Fibroblast of skin of scalp (primary cell): ENCODE measurements at regions not wholly inside any gene's neighbourhood (a gene's known extent, or its start where the extent isn't known, plus 50 kb on each side); places are given as distances from the start of the nearest gene placed in this dataset.

Experiments used
- DNase-seq: peaks from one replicate; pipeline ENCODE4 v3.0.0-alpha.2; 2013

DNA sequence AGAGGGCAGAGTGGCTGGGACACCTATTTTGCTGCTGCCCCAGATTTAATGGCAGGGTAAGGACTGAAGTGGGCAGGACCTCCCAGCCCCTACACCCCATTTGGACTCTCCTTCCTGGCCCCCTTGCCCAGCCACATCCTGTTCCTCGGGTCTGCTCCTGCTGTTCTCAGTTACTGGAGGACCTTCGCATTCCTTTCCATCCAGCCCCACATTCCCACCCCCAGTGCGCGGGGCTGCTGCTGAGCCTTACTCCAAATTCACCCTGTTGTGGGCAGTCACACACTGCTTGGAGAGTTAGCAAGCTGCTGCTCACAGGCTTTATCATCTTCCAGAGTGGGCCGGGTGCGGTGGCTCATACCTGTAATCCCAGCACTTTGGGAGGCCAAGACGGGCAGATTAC is 75.2 kb upstream of the SLC14A2 start:
- peak; percentile 42 for DNase-seq

DNA sequence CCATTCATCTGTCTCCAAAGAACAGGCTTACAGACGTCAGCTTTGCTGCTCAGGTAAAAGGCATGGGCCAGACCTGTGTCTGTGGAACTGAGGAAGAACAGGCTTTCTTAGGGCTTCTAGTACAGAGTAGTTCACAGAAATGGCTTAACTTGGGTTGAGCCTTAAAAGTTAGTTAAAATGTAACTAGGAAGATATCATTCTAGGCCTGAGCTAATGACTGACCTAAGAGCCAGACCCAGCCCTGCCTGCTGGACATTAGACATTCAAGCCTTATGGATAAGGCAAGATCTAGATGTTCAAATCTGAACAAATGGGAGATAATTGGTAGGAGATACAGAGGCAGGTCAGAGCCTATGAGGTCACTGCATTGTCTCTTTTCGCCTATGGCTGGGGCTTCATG is 73.9 kb upstream of the SLC14A2 start:
- DNase-seq: no peak

DNA sequence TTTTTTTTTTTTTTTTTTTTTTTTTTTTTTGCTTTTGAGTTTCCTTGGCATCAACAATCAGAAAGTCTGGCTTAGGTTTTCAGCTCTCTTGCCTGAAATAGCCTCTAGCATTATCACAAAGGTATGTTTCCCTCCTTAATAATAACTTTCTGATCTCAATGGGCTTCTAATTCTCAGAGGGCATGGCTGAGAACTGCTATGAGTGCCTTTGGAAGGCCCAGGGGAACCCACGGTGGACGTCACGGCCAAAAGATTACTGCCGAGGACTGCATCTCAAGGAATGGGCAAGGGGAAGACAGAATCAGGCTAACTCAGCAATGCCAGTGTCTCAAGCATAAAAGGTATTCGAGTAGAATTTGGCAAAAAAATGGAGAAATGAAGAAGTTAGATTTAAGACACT is 73.2 kb upstream of the SLC14A2 start:
- no peak for DNase-seq

DNA sequence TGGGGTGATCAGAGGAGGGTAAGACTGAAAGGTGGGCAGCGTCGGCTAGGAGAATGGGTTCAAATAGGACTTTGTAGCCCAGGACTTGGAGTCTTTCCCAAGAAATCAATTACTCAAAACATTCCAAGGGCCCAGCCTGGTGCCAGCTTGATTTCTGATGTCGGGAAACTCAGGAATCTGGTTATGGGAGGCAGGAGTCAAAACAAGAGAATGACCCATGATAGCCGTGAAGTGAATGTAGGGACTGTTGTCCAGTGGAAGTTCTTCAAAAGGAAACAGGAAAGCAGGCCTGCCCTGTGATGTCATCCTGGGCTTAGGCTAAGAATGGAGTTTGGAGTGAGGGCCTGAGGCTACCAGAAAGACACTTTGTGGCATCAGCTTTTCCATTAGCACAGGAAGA is 67.4 kb upstream of the SLC14A2 start:
- DNase-seq: no peak

DNA sequence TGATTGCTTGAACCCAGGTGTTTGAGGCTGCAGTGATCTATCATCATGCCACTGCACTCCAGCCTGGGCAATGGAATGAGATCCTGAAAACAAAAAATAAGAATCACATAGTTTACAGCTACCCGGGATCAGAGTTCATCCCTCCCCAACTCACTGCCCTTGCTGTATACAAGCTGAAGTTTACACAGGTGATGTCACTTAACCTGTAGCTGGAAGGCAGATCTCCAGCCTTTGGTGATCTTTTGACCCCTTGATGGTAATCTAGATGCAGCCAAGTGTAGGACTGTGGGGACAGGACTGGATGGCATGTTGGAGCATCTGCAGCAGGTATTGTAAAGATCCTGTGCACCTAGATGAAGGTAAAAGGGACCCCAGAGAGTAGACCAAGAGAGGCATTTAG is 66.7 kb upstream of the SLC14A2 start:
- DNase-seq: no peak

DNA sequence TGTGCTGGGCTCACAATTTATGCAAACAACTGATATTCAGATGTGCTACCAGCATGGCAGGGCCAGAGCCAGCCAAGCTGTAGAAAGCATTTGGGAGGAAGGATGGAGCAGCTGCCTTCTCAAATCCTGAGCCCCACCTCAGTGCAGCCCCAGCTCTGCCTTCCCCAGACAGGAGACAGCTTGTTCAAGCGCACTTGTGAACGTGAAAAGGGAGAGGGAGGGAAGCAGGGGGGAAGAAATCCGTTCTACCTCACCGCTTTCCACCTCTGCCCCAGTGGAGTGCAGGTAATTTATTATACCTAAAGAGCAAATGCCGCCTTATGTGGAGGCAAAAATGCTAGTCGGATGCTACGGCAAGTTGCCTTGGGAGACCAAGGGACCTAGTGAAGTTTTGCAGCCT is 66.0 kb upstream of the SLC14A2 start:
- no peak for DNase-seq

DNA sequence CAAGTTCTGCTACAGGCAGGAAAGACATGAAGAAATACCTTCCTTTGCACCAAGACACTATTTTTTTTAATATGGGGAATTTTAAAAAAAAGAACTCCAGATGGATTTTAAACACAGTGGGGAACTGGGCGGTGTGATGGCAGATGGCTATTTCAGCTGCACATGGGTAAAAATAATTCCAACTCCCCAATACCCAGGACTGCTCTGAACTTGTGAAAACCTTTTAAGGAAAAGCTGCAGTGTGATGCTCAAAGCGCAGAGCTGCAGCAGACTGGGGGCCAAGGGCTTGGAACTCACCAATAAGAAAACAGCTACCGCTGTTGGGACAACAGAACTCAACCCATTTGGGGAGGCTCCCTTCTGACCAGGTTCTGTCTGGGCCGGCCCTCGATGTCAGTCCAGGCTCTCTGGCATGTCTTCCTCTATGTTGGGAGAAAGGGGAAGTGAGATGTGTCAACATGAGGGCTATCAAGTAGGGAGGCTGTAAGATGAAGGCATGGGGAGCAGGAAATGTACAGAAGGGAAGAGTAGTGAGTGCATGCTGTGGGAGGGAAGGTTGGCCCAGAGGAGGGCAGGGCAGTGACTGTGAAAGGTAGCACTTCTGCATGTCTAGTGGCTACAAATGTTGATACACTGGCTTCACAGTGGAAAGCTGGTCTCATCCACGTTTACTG is 64.0 kb upstream of the SLC14A2 start:
- no peak for DNase-seq

DNA sequence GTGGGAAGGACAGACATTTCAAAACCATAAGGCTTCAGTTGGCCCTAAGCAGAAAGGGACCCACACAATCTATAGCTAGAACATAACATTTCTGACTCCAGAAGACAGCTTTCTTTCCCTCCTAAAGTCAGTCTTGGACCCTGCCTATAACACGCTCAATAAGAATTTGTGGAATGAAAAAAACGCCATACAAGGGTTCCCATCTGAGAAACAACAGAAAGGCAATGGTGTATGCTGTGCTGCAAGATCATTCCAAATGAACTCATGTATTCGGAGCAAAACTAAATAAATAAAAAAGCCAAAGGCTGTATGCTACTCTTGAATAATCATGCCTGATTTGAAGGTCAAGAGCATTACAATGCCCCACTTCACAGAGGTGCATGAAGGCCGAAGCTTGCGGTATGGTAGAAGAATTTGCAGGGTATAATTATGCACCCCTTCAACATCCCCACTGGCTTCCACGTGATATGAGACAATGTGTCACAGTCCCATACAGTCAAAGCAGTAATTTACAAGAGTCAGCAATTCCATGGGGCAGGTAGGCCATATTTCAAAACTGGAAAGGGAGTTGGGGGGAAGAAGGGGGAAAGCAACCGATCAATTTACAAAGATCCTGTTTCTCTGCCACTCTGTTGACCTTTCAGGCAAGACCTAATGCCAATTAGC is 61.4 kb upstream of the SLC14A2 start:
- DNase-seq: peak; percentile 52

DNA sequence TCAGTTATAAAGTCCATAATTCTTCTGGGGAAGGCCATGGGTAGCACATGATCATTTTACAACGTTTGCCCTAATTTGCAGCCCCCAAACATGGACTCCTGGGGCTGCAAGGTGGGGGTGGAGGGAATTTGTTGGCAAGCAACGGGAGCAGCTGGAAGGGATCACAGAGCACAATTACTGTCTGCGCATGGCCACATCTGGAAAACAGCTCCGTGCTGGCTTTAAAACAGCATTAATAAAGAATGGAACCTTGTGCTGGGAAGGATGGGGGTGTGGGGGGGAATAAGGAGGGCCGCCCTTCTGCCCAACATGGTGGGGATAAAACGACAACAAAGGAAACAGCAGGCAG is 60.9 kb upstream of the SLC14A2 start:
- no peak for DNase-seq

DNA sequence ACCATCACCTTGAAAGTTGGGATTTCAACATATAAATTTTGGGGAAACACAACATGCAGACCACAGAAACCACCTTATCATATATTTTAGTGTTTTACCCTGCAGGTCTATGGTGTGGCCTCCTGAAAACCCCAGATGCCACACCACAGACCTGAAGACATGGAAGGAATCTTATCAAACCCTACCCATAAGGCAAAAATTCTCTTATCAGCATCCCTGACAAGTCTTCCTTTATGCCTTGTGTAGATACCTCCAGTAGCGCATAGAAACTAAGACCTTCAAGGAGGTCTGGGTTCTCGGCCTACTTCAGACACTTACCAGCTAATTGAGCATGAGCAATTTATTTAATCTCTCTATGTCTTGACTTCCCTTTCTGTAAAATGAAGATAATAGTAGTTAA is 59.1 kb upstream of the SLC14A2 start:
- DNase-seq: no peak

DNA sequence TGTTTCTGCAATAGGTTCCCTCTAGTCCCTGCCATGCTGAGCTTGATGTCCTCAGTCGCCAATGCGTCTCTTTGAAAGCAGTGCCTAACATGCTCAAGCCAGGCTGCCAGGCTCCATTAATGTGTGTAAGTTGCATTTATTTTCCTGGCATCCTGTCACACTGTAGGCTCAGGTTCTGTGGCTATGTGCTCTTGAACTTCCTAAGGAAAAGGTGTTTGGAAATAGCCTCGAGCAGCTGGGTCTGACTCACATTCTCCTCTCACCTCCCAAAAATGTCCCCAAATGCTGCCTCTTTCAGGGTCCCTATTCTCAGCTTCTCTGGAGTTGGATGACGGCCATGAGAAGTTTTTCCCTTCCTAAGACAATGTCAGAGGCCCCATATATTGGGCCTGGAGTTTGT is 58.0 kb upstream of the SLC14A2 start:
- no peak for DNase-seq

DNA sequence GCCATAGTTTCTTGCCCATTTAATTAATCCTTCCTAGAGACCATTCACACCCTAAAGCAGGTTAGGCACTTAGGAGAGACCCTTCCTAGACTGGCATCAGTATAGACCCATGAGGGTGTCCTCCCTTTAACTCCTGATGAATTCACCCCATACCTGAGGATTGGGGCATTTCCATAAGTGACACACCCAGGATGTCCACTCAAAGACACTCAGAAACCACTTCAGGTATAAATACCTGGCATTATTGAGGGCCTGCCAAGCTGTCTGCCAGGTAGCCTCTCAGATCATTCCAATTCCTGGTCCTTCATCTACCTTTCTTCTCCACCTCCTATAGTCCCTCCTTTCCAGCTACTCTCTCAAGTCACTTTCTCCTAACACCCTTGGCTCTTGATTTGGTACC is 57.5 kb upstream of the SLC14A2 start:
- DNase-seq: no peak

DNA sequence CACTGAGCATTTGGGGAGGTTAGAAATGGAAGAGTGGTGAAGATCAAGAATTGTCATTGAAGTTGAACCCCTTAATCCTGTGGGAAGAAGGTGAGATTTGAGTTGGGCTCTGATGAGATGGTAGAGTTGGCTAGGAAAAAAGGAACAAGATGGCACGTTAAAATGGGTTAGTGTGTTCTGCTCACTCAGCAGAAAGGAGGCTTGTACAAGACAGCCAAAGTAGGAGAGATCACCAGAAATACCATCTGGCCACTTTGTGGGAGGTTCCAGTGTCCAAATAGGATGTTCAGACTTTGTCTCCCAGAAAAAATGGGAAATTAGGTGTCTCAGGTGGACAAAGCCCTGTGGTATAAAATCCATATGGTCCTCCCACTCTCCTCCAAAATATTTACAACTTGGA is 56.0 kb upstream of the SLC14A2 start:
- DNase-seq: no peak

DNA sequence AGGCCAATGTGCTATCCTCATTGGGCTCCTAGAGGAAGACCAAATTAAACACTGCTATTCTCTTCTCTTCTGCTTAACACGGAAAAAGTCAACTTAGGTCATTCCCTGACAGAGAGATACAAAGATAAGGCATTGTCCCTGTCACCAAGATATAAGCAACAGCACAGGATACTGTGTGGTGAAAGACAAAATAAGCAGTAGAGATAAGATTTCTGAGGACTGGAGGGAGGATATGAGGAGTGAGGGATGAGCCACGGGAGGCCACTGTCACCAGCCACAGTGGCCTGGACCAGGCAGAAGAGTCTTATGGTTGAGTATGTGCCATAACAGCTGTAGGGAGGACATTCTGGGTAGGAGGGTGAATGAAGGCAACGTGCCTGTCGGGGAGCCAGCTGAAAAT is 54.4 kb upstream of the SLC14A2 start:
- no peak for DNase-seq

DNA sequence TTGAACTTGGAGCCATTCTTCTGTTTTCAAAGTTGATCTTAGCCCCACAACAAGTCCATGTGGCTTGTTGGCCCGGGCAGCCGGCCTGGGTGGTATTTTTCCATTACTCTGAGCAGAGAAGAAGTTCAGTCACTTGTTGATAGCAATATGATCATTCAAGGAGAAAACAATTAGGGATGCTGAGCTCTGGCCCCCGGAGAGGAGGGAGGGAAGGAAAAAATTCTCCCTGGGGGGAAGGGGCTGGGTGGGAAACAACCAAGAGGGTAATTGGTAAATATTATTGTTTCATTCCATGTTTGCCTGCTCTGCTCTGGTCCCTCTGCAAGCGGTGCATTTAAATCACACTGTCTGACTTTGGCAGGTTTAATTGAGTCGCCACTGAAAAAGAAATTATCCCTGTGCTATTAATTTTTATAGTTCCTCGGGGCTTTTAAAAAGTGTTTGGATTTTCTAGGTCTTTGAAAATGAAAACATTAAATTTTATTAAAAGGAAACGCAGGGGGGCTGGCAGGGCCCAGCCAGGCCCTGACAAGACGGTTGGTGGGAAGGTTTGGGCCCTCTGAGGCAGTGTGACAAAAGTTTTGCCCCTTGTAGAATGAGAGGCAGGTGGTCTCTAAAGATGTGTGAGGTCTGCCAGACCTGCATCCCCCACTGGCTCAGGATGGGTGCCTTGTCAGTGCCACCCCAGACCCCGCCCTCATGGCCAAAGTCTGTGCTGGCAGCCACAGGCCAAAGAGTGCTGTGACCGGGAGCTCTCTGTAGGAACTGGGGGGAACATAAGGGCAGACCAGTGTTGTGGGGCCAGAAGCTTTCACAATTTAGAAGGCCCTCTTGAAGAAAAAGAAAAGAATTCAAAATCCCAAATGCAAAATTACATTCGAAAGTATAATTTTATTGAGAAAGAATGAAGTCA is 52.5 kb upstream of the SLC14A2 start:
- DNase-seq: no peak

DNA sequence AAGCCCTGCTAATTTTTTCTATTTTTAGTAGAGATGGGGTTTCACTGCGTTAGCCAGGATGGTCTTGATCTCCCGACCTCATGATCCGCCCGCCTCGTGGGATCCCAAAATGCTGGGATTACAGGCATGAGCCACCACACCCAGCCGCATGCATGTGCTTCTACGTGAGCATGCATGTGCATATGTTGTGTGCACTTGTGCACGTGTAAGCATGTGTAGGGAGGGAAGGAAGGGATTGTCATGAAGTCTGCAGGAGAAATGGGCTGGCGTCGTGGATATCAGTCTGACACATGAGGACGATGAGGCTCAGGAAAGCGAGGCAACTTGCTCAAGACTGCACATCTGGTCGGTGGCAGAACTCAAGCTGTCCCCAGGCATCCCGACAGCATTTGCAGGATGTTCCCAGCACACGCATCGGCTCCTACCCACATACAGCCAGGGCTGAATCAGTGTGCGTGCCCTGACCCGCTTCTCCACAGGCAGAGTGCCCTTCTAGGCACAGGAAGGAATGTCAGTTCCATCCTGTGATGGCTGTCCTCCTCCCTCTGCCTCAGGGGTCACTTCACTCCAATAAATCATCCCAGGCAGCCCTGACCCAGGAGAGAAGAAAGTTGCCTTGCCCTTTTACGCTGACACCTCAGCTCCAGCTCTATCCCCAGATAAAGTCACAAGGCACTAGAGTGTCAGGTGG is 49.9 kb upstream of the SLC14A2 start:
- DNase-seq: no peak
